Right lobe of liver (tissue), 6 donors: ENCODE measurements at regions not wholly inside any gene's neighbourhood (a gene's known extent, or its start where the extent isn't known, plus 50 kb on each side); places are given as distances from the start of the nearest gene placed in this dataset.
A peak's percentile ranks its signal among the peaks of the same experiment; 100 is the strongest.

Experiments used
- ATAC-seq, 4 donors: fragments of 200-7000 bp; cut with Tn5 transposase; one replicate each; pipeline ENCODE4 v1.9.1; 2020; ENCODE audit warnings: mild to moderate bottlenecking in 4 of 4, moderate library complexity in 4 of 4
- DNase-seq, 3 donors: peaks; one replicate each; pipeline ENCODE4 v3.0.0-alpha.2; 2020
- H3K27ac ChIP-seq, 3 donors: fragments of 200-600 bp; one replicate each; pipeline ENCODE4 v1.8.0; 2022
- H3K27me3 ChIP-seq, 2 donors: fragments of 200-600 bp; one replicate each; pipeline ENCODE4 v1.8.0; 2022
- H3K36me3 ChIP-seq, 4 donors: fragments of 200-600 bp; sonication (generic) in 1 of 4; one replicate each; pipeline versions ENCODE4 v1.5.1 to v1.8.0; 2017 to 2022; ENCODE audit warnings: control low read depth in 1 of 4
- H3K4me1 ChIP-seq, 4 donors: fragments of 200-600 bp; sonication (generic) in 1 of 4; one replicate each; pipeline versions ENCODE4 v1.5.1 to v1.8.0; 2017 to 2022; ENCODE audit warnings: control low read depth in 1 of 4
- H3K4me3 ChIP-seq, 3 donors: fragments of 200-600 bp; one replicate each; pipeline ENCODE4 v1.8.0; 2022
- H3K9me3 ChIP-seq, 4 donors: fragments of 200-600 bp; sonication (generic) in 1 of 4; one replicate each; pipeline versions ENCODE4 v1.5.1 to v1.8.0; 2017 to 2022; ENCODE audit warnings: control low read depth in 1 of 4
- CTCF ChIP-seq, 4 donors: fragments of 200-600 bp in 3 of 4; fragments of 450-650 bp in 1 of 4; IDR thresholded peaks; one replicate each; pipeline versions ENCODE4 v1.5.1 to v1.8.0; 2016 to 2022; ENCODE audit warnings: antibody characterized with exemption in 4 of 4, mild to moderate bottlenecking in 2 of 4
- POLR2A ChIP-seq: fragments of 450-650 bp; IDR thresholded peaks from one replicate; pipeline ENCODE4 v1.6.1; 2017; ENCODE audit warnings: antibody characterized with exemption, mild to moderate bottlenecking
- WGBS: methylation state at CpG from one replicate; pipeline ENCODE4 v1.1.6; 2018; ENCODE audit warnings: low coverage, low lambda C conversion rate; ENCODE audit not compliant: insufficient coverage; ENCODE audit errors: missing lambda C conversion rate; 5-methylcytosine and 5-hydroxymethylcytosine counted together
- intact Hi-C, 2 donors: fragments of 100-400 bp; cut with DNase I; formaldehyde crosslinking; loops; one replicate each; pipeline versions ENCODE4 v1.11.2 to v1.14.1; 2022
- donor health status: DM: no; HTN: yes; CAD: no.
- donor health status: DM: no; HTN: no; CAD: no.
- donor health status: DM: no; HTN: no; CAD: no.
- donor health status: DM: no; HTN: yes; CAD: no.
- donor health status: DM: no; HTN: yes; CAD: no.

DNA sequence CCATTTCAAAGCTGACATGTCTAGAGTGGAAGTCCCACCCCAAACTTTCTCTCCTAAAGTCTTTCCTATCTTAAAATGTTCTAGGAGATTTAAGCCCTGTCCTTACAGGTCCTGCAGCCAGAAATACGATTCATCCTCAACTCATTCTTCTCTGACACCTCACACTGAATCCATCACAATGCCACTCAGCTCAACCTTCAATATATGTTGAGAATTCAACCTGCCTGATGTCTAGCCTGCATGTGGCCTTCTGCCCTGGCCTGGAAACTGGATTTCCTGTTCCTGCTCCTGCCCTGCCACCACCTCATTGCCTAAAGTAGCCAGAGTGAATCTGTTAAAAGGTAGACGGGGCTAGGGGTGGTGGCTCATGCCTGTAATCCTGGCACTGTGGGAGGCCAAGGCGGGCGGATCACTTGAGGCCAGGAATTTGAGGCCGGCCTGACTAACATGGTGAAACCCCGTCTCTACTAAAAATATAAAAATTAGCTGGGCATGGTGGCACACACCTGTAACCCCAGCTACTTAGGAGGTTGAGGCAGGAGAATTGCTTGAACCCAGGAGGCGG, 345.9 kb downstream of the CDH26 start:
- DNase-seq (no peak), ATAC-seq (no peak)
- H3K4me1 ChIP-seq = no peaks in the 10 kb centered on the region
- no peaks in the 10 kb centered on the region for H3K27me3 ChIP-seq
- no peaks in the 10 kb centered on the region for H3K9me3 ChIP-seq
- TF ChIP-seq POLR2A = no peak
- TF ChIP-seq CTCF (IDR thresholded peaks at IDR 0.05) = no peak
- no peak overlapping the region for H3K27ac ChIP-seq
- H3K4me3 ChIP-seq = no peak overlapping the region
- H3K36me3 ChIP-seq = no peaks in the 10 kb centered on the region
- intact Hi-C loops = no loop called here
- WGBS = 70% methylated on average over 7 of the region's 7 CpGs

- no peaks in the 10 kb centered on the region for H3K9me3 ChIP-seq
- TF ChIP-seq CTCF (IDR thresholded peaks at IDR 0.05) (no peak), POLR2A (no peak)
- no peaks in the 10 kb centered on the region for H3K36me3 ChIP-seq
- no peaks in the 10 kb centered on the region for H3K4me1 ChIP-seq
- ATAC-seq = peak in 2 of 4 donors; percentile 36 to 59
- no peak for DNase-seq
- intact Hi-C loops = no loop called here
- H3K4me3 ChIP-seq = no peak overlapping the region
- no peak overlapping the region for H3K27ac ChIP-seq
- no peaks in the 10 kb centered on the region for H3K27me3 ChIP-seq
- 25% methylated on average over 4 of the region's 4 CpGs for WGBS
These were observed 346.7 kb downstream of the CDH26 start for GRCh38 chr20:60304931-60305330.

- whole genome bisulfite sequencing = 66% methylated on average over 3 of the region's 3 CpGs
- no peak overlapping the region for H3K4me3 ChIP-seq
- intact Hi-C loops = no loop called here
These were observed 347.9 kb downstream of the CDH26 start for GRCh38 chr20:60306105-60306504.

GRCh38 chr20:60306551-60306950, 348.3 kb downstream of the CDH26 start:
- Histone ChIP-seq H3K4me3 (no peak overlapping the region), H3K27ac (no peak overlapping the region), H3K36me3 (no peaks in the 10 kb centered on the region), H3K9me3 (no peaks in the 10 kb centered on the region), H3K4me1 (no peaks in the 10 kb centered on the region), H3K27me3 (no peaks in the 10 kb centered on the region)
- TF ChIP-seq CTCF (IDR thresholded peaks at IDR 0.05) = no peak
- no peak for TF ChIP-seq POLR2A
- ATAC-seq = no peak
- DNase-seq = no peak
- intact Hi-C loops = no loop called here
- WGBS = 60% methylated on average over 7 of the region's 7 CpGs

More at GRCh38 chr20:60306105-60306504, 347.9 kb downstream of the CDH26 start:
- Histone ChIP-seq H3K4me1 (no peaks in the 10 kb centered on the region), H3K36me3 (no peaks in the 10 kb centered on the region), H3K27me3 (no peaks in the 10 kb centered on the region), H3K27ac (no peak overlapping the region), H3K9me3 (no peaks in the 10 kb centered on the region)
- DNase-seq (no peak), ATAC-seq (no peak)
- TF ChIP-seq CTCF (IDR thresholded peaks at IDR 0.05) (no peak), POLR2A (no peak)
